ENCODE measurements at regions not wholly inside any gene's neighbourhood (a gene's known extent, or its start where the extent isn't known, plus 50 kb on each side); places are given as distances from the start of the nearest gene placed in this dataset.
"Not testable (repeated sequence)": the region's sequence is repeated elsewhere in the genome, so short reads cannot be mapped to it uniquely, and the experiment has no call there.

- DNase-seq (ENCODE audit: low spot score), result no peak
Measured at GRCh38 chr18:39602131-39602530, 2036.5 kb upstream of the CELF4 start.

- no peak for DNase-seq (ENCODE audit: low spot score)
Measured at GRCh38 chr18:39600894-39601293, 2035.3 kb upstream of the CELF4 start.

GRCh38 chr18:39599251-39599650, 2033.7 kb upstream of the CELF4 start:
- no peak for DNase-seq (ENCODE audit: low spot score)

GRCh38 chr18:39596891-39597290, 2031.3 kb upstream of the CELF4 start:
- no peak for DNase-seq (ENCODE audit: low spot score)

- DNase-seq (ENCODE audit: low spot score), result no peak
Measured at GRCh38 chr18:39596221-39596620, 2030.6 kb upstream of the CELF4 start.

GRCh38 chr18:39594206-39594605, 2028.6 kb upstream of the CELF4 start:
- no peak for DNase-seq (ENCODE audit: low spot score)

GRCh38 chr18:39591649-39592048, 2026.1 kb upstream of the CELF4 start:
- DNase-seq (ENCODE audit: low spot score), result no peak

GRCh38 chr18:39589496-39589895, 2023.9 kb upstream of the CELF4 start:
- DNase-seq (ENCODE audit: low spot score), result no peak

GRCh38 chr18:39587586-39587985, 2022.0 kb upstream of the CELF4 start:
- no peak for DNase-seq (ENCODE audit: low spot score)

- DNase-seq (ENCODE audit: low spot score), result no peak
Measured at GRCh38 chr18:39586741-39587140, 2021.1 kb upstream of the CELF4 start.

GRCh38 chr18:39574897-39575296, 2009.3 kb upstream of the CELF4 start:
- no peak for DNase-seq (ENCODE audit: low spot score)

GRCh38 chr18:39571511-39571910, 2005.9 kb upstream of the CELF4 start:
- no peak for DNase-seq (ENCODE audit: low spot score)

- not testable (repeated sequence) for DNase-seq (ENCODE audit: low spot score)
Measured at GRCh38 chr18:39565551-39566230, 2000.1 kb upstream of the CELF4 start.

- DNase-seq (ENCODE audit: low spot score), result no peak
Measured at GRCh38 chr18:39564716-39565115, 1999.1 kb upstream of the CELF4 start.

GRCh38 chr18:39561126-39561525, 1995.5 kb upstream of the CELF4 start:
- DNase-seq (ENCODE audit: low spot score), result no peak

GRCh38 chr18:39558658-39559057, 1993.1 kb upstream of the CELF4 start:
- DNase-seq (ENCODE audit: low spot score), result no peak

- DNase-seq (ENCODE audit: low spot score), result no peak
Measured at GRCh38 chr18:39555496-39555895, 1989.9 kb upstream of the CELF4 start.

- DNase-seq (ENCODE audit: low spot score), result no peak
Measured at GRCh38 chr18:39550701-39551100, 1985.1 kb upstream of the CELF4 start.

- no peak for DNase-seq (ENCODE audit: low spot score)
Measured at GRCh38 chr18:39549144-39549543, 1983.5 kb upstream of the CELF4 start.

- no peak for DNase-seq (ENCODE audit: low spot score)
Measured at GRCh38 chr18:39531659-39532058, 1966.1 kb upstream of the CELF4 start.

GRCh38 chr18:39529358-39529757, 1963.8 kb upstream of the CELF4 start:
- DNase-seq (ENCODE audit: low spot score), result no peak

GRCh38 chr18:39527465-39527864, 1961.9 kb upstream of the CELF4 start:
- no peak for DNase-seq (ENCODE audit: low spot score)

GRCh38 chr18:39524370-39524769, 1958.8 kb upstream of the CELF4 start:
- no peak for DNase-seq (ENCODE audit: low spot score)

GRCh38 chr18:39523281-39523680, 1957.7 kb upstream of the CELF4 start:
- no peak for DNase-seq (ENCODE audit: low spot score)

- no peak for DNase-seq (ENCODE audit: low spot score)
Measured at GRCh38 chr18:39521164-39521563, 1955.6 kb upstream of the CELF4 start.
